ENCODE measurements at regions not wholly inside any gene's neighbourhood (a gene's known extent, or its start where the extent isn't known, plus 50 kb on each side); places are given as distances from the start of the nearest gene placed in this dataset.
"Not testable (repeated sequence)": the region's sequence is repeated elsewhere in the genome, so short reads cannot be mapped to it uniquely, and the experiment has no call there.

DNA sequence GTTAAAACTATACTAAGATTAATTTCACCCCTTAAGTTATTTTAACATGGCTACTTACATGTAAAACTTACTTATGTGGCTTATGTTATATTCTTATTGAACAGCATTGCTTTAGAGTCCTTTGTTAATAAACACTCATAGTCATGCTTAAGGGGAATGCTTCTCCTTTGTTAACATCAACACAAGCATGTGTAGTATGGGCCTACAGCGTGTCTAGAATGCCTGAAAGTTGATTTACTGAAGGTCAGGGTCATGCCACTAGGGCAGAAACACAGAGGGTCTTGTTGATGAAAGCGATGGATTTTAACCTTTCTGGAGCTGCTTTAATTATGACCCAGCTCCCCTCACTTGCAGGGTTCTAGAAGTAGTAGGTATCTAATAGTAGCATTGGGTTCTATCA, 159.8 kb upstream of the DLX2 start:
- TF ChIP-seq, protein P1, sequence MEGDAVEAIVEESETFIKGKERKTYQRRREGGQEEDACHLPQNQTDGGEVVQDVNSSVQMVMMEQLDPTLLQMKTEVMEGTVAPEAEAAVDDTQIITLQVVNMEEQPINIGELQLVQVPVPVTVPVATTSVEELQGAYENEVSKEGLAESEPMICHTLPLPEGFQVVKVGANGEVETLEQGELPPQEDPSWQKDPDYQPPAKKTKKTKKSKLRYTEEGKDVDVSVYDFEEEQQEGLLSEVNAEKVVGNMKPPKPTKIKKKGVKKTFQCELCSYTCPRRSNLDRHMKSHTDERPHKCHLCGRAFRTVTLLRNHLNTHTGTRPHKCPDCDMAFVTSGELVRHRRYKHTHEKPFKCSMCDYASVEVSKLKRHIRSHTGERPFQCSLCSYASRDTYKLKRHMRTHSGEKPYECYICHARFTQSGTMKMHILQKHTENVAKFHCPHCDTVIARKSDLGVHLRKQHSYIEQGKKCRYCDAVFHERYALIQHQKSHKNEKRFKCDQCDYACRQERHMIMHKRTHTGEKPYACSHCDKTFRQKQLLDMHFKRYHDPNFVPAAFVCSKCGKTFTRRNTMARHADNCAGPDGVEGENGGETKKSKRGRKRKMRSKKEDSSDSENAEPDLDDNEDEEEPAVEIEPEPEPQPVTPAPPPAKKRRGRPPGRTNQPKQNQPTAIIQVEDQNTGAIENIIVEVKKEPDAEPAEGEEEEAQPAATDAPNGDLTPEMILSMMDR (IDR thresholded peaks at IDR 0.05) = no peak
- intact Hi-C loops (cut with DNase I) = no loop called here
- ATAC-seq (no peak), DNase-seq (no peak)
- Histone ChIP-seq H3K4me3 (no peak overlapping the region), H3K36me3 (no peaks in the 10 kb centered on the region), H3K9me3 (no peaks in the 10 kb centered on the region), H3K4me1 (no peaks in the 10 kb centered on the region), H3K27ac (no peak overlapping the region), H3K27me3 (ENCODE audit: low read depth) (no peaks in the 10 kb centered on the region)

DNA sequence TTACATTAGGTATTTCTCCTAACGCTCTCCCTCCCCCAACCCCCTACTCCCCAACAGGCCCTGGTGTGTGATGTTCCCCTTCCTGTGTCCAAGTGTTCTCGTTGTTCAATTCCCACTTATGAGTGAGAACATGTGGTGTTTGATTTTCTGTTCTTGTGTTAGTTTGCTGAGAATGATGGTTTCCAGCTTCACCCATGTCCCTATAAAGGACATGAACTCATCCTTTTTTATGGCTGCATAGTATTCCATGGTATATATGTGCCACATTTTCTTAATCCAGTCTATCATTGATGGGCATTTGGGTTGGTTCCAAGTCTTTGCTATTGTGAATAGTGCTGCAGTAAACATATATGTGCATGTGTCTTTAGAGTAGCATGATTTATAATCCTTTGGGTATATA, 162.1 kb upstream of the DLX2 start:
- H3K27ac ChIP-seq; H3K27me3 ChIP-seq (ENCODE audit: low read depth); H3K4me1 ChIP-seq; H3K9me3 ChIP-seq; intact Hi-C loops (cut with DNase I); DNase-seq; ATAC-seq; H3K4me3 ChIP-seq; H3K36me3 ChIP-seq: not testable (repeated sequence)

DNA sequence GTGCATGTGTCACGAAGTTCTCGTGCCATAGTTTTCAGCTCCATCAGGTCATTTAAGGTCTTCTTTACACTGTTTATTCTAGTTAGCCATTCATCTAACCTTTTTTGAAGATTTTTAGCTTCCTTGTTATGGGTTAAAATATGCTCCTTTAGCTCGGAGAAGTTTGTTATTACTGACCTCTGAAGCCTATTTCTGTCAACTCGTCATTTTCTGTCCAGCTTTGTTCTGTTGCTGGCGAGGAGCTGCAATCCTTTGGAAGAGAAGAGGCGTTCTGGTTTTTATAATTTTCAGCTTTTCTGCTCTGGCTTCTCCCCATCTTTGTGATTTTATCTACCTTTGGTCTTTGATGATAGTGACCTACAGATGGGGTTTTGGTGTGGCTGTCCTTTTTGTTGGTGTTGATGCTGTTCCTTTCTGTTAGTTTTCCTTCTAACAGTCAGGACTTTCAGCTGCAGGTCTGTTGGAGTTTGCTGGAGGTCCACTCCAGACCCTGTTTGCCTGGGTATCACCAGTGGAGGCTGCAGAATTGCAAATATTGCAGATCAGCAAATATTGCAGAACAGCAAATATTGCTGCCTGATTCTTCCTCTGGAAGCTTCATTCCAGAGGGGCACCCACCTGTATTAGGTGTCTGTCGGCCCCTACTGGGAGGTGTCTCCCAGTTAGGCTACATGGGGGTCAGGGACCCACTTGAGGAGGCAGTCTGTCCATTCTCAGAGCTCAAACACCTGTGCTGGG, 157.7 kb upstream of the ITGA6 start:
- H3K4me3 ChIP-seq; intact Hi-C loops (cut with DNase I); H3K36me3 ChIP-seq; H3K27me3 ChIP-seq (ENCODE audit: low read depth); H3K27ac ChIP-seq; H3K9me3 ChIP-seq; DNase-seq; ATAC-seq; H3K4me1 ChIP-seq: not testable (repeated sequence)

DNA sequence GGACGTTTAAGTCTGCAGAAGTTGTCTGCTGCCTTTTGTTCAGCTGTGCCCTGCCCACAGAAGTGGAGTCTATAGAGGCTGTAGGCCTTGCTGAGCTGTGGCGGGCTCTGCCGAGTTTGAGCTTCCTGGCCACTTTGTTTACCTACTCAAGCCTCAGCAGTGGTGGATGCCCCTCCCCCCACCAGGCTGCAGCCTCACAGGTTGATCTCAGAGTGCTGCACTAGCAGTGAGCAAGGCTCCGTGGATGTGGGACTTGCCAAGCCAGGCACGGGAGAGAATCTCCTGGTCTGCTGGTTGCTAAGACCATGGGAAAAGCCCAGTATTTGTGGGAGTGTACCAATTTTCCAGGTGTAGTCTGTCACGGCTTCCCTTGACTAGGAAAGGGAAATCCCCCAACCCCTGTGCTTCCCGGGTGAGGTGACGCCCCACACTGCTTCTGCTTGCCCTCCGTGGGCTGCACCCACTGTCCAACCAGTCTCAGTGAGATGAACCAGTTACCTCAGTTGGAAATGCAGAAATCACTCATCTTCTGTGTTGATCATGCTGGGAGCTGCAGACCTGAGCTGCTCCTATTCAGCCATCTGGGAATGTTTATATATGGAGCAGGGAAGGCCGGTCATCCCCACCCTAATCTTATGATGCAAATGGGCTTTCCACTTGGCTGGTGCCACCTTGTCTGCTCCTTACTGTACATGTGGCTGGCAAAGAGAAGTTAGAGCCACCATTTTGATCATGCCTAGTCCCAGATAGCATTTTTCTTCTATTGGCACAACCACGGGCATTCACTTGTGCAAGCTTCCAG, 156.9 kb upstream of the ITGA6 start:
- H3K27ac ChIP-seq = no peak overlapping the region
- H3K4me1 ChIP-seq = no peaks in the 10 kb centered on the region
- H3K27me3 ChIP-seq (ENCODE audit: low read depth) = no peaks in the 10 kb centered on the region
- no peaks in the 10 kb centered on the region for H3K9me3 ChIP-seq
- H3K36me3 ChIP-seq = no peaks in the 10 kb centered on the region
- H3K4me3 ChIP-seq = no peak overlapping the region
- DNase-seq = no peak
- no peak for ATAC-seq
- TF ChIP-seq, protein P1 (IDR thresholded peaks at IDR 0.05) = no peak
- intact Hi-C loops (cut with DNase I) = no loop called here

DNA sequence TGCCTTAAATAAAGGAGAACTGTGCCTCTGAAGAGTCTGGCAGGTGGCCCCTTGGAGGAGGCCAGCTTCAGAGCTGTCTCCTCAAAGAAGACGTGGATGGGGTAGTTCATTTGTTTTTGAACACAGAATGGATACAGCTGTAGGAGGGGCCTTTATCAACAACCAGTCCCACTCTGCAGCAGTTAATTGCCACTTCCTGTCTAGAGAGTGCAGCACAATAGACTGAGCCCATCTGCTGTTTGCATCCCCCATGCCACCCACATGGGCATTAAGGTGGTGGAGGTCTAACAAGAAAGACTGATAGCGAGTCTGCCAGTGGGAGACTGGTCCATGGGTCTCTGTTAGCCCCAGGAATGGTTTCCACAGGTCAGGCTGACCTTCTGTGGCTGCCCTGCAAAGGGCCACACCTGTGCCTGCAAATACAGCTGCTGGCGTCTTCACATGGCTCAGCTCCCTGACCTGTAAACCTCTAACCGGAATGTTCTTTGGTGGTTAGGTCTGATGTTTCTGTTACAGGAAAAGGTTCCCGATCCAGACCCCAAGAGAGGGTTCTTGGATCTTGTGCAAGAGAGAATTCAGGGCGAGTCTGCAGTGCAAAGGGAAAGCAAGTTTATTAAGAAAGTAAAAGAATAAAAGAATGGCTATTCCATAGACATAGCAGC, 153.3 kb upstream of the ITGA6 start:
- H3K36me3 ChIP-seq = no peaks in the 10 kb centered on the region
- no peaks in the 10 kb centered on the region for H3K9me3 ChIP-seq
- H3K27ac ChIP-seq = no peak overlapping the region
- no peak for DNase-seq
- ATAC-seq = no peak
- no peaks in the 10 kb centered on the region for H3K4me1 ChIP-seq
- intact Hi-C loops (cut with DNase I) = no loop called here
- no peaks in the 10 kb centered on the region for H3K27me3 ChIP-seq (ENCODE audit: low read depth)
- TF ChIP-seq, protein P1 (IDR thresholded peaks at IDR 0.05) = no peak
- H3K4me3 ChIP-seq = no peak overlapping the region

DNA sequence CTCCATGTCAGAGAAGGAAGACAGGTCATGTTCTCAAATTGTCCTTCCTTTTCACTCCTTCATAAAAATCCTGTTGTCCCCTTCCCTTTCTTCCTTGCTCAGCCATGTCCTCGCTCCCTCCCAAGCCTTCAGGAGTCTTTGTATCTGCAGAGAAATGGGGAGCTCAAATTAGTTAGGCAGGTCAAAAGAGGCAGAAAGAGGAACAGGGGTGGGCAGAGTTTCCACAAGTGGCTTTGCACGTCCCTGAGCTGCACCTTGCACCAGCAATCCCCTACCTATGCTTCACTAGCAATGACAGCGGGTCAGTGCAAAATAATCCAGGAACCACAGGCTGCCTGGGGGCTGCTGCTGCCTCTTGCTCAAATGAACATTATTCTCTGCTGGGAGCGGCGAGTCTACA, 152.1 kb upstream of the ITGA6 start:
- no peak overlapping the region for H3K27ac ChIP-seq
- H3K36me3 ChIP-seq = no peaks in the 10 kb centered on the region
- H3K27me3 ChIP-seq (ENCODE audit: low read depth) = no peaks in the 10 kb centered on the region
- no peaks in the 10 kb centered on the region for H3K4me1 ChIP-seq
- no peak overlapping the region for H3K4me3 ChIP-seq
- TF ChIP-seq, protein P1 (IDR thresholded peaks at IDR 0.05) = no peak
- ATAC-seq (no peak), DNase-seq (no peak)
- intact Hi-C loops (cut with DNase I) = no loop called here
- no peaks in the 10 kb centered on the region for H3K9me3 ChIP-seq
